ENCODE measurements at regions not wholly inside any gene's neighbourhood (a gene's known extent, or its start where the extent isn't known, plus 50 kb on each side); places are given as distances from the start of the nearest gene placed in this dataset.

DNA sequence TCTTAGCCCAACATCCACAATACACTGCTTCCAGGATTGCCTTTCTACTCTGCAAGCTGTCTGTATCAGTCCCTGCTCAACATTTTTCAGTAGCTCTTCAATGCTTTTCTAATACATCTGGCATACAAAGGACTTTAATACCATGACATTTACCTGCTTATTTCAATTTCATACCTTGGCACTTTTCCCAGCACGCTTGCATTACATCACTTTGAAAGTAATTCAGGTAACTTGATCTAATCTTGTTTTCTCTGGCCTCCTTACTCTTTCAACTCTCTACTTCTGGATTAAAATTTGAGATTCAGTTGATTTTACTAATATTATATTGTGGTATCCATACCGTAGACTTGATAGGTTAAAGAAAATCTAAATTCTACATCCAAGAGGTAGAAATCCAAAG is 103.0 kb downstream of the PTGS2 start:
- TF ChIP-seq, protein P1, sequence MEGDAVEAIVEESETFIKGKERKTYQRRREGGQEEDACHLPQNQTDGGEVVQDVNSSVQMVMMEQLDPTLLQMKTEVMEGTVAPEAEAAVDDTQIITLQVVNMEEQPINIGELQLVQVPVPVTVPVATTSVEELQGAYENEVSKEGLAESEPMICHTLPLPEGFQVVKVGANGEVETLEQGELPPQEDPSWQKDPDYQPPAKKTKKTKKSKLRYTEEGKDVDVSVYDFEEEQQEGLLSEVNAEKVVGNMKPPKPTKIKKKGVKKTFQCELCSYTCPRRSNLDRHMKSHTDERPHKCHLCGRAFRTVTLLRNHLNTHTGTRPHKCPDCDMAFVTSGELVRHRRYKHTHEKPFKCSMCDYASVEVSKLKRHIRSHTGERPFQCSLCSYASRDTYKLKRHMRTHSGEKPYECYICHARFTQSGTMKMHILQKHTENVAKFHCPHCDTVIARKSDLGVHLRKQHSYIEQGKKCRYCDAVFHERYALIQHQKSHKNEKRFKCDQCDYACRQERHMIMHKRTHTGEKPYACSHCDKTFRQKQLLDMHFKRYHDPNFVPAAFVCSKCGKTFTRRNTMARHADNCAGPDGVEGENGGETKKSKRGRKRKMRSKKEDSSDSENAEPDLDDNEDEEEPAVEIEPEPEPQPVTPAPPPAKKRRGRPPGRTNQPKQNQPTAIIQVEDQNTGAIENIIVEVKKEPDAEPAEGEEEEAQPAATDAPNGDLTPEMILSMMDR (IDR thresholded peaks at IDR 0.05): no peak
- no peak for TF ChIP-seq POLR2A (IDR thresholded peaks at IDR 0.05)

All from uterus (tissue), 2 donors.